Lung (tissue), 11 donors: ENCODE measurements at regions not wholly inside any gene's neighbourhood (a gene's known extent, or its start where the extent isn't known, plus 50 kb on each side); places are given as distances from the start of the nearest gene placed in this dataset.

ENCODE experiments used
- ATAC-seq: fragments of 200-7000 bp; cut with Tn5 transposase; one replicate; pipeline ENCODE4 v1.9.1; 2020; ENCODE audit warnings: moderate number of reproducible peaks; ENCODE audit not compliant: insufficient read depth, low FRiP score
- DNase-seq, 3 donors: peaks; one replicate each; pipeline ENCODE4 v3.0.0-alpha.2; 2013 to 2017
- H3K27ac ChIP-seq, 2 donors: one replicate each; pipeline ENCODE4 v1.5.1; 2013; ENCODE audit warnings: mild to moderate bottlenecking in 2 of 2, moderate library complexity in 2 of 2, control low read depth in 1 of 2, inconsistent platforms in 1 of 2, low read depth in 1 of 2, low read length in 1 of 2
- H3K27me3 ChIP-seq, 3 donors: one replicate each; pipeline ENCODE4 v1.5.1; 2013; ENCODE audit warnings: low read length in 2 of 3; ENCODE audit not compliant: control insufficient read depth in 3 of 3, insufficient read depth in 3 of 3
- H3K36me3 ChIP-seq, 4 donors: one replicate each; pipeline ENCODE4 v1.5.1; 2013; ENCODE audit warnings: low read length in 4 of 4, mild to moderate bottlenecking in 1 of 4, moderate library complexity in 1 of 4; ENCODE audit not compliant: control insufficient read depth in 4 of 4, insufficient read depth in 4 of 4
- H3K4me1 ChIP-seq, 5 donors: one replicate each; pipeline ENCODE4 v1.5.1; 2013; ENCODE audit warnings: low read length in 5 of 5, mild to moderate bottlenecking in 2 of 5, moderate library complexity in 1 of 5; ENCODE audit not compliant: control insufficient read depth in 5 of 5, insufficient read depth in 5 of 5
- H3K4me3 ChIP-seq: one replicate; pipeline ENCODE4 v1.5.1; 2013; ENCODE audit warnings: mild to moderate bottlenecking, control low read depth, moderate library complexity
- H3K9ac ChIP-seq, 2 donors: one replicate each; pipeline ENCODE4 v1.5.1; 2013; ENCODE audit warnings: low read length in 2 of 2, control low read depth in 1 of 2; ENCODE audit not compliant: insufficient read depth in 1 of 2
- H3K9me3 ChIP-seq, 4 donors: one replicate each; pipeline ENCODE4 v1.5.1; 2013; ENCODE audit warnings: low read length in 3 of 4, mild to moderate bottlenecking in 1 of 4, moderate library complexity in 1 of 4; ENCODE audit not compliant: control insufficient read depth in 4 of 4, insufficient read depth in 3 of 4
- WGBS, 2 donors: extraction: QIAGEN DNeasy Blood & Tissue Kit; methylation state at CpG; one replicate each; pipeline ENCODE4 v1.1.7; 2013; 5-methylcytosine and 5-hydroxymethylcytosine counted together
- TF ChIP-seq, protein P1 (sequence below): IDR thresholded peaks from 2 replicates; pipeline ENCODE4 v1.5.1; 2012; ENCODE audit warnings: mild to moderate bottlenecking; ENCODE audit errors: control extremely low read depth, extremely low read depth
- donor health status: control.
- donor health status: control.
- donor health status: Bipolar disorder and iron deficiency.
- donor health status: healthy.
- donor health status: DM: yes; HTN: yes; CAD: no.

DNA sequence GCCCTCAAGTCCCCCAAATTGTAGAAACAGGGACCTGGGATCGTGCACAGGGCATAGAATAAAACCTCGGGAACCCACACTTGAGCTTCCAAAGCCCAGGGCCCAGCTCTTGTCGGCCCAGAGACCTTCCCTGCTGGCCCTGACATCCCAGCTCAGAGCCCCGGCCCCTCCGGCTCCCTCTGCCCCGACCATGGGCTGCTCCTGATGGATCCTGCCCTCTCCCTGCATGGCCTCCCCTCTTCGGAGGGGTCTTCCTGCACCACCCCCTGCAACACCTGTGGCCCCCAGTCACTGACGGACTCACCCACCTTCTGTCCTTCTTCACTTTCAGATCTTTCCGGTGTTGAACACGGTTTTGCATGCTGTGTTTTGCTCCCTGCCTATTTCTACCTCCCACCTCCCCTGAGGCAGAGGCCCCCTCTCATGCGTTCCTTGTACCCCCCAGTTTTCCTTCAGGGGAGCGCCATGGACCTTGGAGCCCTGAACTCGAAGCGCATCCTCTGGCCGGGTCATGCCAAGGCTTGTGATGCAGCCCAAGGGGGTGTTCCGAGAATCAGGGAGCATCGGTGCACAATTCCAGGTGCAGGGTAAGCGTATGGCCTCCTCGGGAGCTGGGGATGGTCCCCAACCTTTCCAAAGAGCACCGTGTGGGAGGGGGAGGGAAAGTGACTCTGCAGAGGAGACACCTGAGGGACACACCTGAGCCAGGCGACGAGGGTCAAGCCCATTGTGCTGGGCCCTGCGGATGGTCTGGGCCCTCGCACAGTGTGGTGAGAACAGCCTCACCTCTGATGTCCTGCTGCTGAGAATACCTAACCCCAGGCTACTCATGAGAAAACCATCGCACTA lies 666.4 kb downstream of the BRD1 start:
- Histone ChIP-seq H3K4me3 (no peak overlapping the region), H3K27me3 (no peaks in the 10 kb centered on the region), H3K9ac (no peak overlapping the region), H3K36me3 (no peaks in the 10 kb centered on the region), H3K4me1 (no peaks in the 10 kb centered on the region), H3K9me3 (no peaks in the 10 kb centered on the region), H3K27ac (no peak overlapping the region)
- TF ChIP-seq, protein P1, sequence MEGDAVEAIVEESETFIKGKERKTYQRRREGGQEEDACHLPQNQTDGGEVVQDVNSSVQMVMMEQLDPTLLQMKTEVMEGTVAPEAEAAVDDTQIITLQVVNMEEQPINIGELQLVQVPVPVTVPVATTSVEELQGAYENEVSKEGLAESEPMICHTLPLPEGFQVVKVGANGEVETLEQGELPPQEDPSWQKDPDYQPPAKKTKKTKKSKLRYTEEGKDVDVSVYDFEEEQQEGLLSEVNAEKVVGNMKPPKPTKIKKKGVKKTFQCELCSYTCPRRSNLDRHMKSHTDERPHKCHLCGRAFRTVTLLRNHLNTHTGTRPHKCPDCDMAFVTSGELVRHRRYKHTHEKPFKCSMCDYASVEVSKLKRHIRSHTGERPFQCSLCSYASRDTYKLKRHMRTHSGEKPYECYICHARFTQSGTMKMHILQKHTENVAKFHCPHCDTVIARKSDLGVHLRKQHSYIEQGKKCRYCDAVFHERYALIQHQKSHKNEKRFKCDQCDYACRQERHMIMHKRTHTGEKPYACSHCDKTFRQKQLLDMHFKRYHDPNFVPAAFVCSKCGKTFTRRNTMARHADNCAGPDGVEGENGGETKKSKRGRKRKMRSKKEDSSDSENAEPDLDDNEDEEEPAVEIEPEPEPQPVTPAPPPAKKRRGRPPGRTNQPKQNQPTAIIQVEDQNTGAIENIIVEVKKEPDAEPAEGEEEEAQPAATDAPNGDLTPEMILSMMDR, result no peak
- no peak for ATAC-seq
- 87 to 92% methylated on average over 25 of the region's 25 CpGs for WGBS, 2 donors
- no peak for DNase-seq

DNA sequence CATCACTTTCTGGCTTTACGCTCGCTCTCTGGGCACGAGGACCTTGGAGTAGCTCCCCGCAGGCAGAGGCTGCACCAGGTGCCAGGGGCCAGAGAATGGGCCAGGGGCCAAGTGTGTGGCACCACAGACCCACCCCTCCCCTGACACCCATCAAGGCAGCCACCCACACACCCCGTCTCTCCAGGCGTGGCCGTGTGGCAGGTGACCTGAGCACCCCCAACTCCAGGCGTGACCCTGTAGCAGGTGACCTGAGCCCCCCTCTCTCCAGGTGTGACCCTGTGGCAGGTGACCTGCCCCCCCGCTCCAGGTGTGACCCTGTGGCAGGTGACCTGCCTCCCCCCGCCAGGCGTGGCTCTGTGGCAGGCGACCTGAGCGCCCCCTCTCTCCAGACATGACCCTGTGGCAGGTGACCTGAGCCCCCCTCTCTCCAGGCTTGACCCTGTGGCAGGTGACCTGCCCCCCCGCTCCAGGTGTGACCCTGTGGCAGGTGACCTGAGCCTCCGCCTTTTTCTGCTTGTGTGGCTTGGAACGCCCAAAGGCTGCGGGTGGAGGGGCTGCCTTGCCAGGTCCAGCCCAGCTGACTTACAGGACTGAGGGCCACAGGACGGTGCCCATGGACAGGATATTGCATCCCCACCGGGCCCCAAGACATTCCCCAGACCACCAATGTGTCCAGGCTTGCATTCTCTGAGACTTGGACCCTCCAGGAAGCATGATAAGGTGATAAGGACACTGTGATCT lies 667.2 kb downstream of the BRD1 start:
- Histone ChIP-seq H3K9ac (no peak overlapping the region), H3K27me3 (no peaks in the 10 kb centered on the region), H3K4me3 (no peak overlapping the region), H3K4me1 (no peaks in the 10 kb centered on the region), H3K36me3 (no peaks in the 10 kb centered on the region), H3K27ac (no peak overlapping the region), H3K9me3 (no peaks in the 10 kb centered on the region)
- TF ChIP-seq, protein P1, result no peak
- DNase-seq (no peak), ATAC-seq (no peak)
- 81 to 85% methylated on average over 18 of the region's 19 CpGs for WGBS, 2 donors

DNA sequence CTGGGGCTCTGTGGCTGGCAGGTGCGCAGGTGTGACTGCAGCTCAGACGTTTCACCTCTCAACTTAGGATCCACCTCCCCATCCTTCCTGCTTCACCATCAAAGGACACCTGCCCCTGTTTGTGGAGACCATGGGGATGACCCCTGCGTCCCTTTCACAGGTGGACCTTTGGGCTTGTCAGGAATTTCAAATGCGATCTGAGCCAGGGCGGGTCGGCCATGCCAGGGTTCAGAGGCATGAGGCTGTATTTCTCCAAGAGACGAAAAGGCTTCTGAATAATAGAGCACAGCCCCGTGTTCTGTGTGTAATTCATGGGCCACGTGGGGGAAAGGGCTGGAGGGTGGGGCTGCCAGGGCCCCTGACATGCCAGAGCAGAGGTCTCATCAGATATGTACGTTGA lies 668.0 kb downstream of the BRD1 start:
- H3K9me3 ChIP-seq, result no peaks in the 10 kb centered on the region
- 77 to 82% methylated on average over 10 of the region's 10 CpGs for WGBS, 2 donors
- no peaks in the 10 kb centered on the region for H3K27me3 ChIP-seq
- ATAC-seq (no peak), DNase-seq (no peak)
- no peak overlapping the region for H3K9ac ChIP-seq
- H3K27ac ChIP-seq, result no peak overlapping the region
- no peaks in the 10 kb centered on the region for H3K4me1 ChIP-seq
- TF ChIP-seq, protein P1, result no peak
- H3K4me3 ChIP-seq, result no peak overlapping the region
- H3K36me3 ChIP-seq, result no peaks in the 10 kb centered on the region
